K562 (cell line): ENCODE measurements at regions not wholly inside any gene's neighbourhood (a gene's known extent, or its start where the extent isn't known, plus 50 kb on each side); places are given as distances from the start of the nearest gene placed in this dataset.

Experiments
- ATAC-seq: fragments of 200-7000 bp; cut with Tn5 transposase; 3 replicates; pipeline ENCODE4 v1.9.1; 2020; ENCODE audit warnings: moderate library complexity
- BruUV-seq: library from RNA; stranded (reverse); fragments of 400-500 nt; replicated peaks from 2 replicates; lab custom pipeline; 2021; lab: Mats Ljungman, UMichigan
- CTCF ChIA-PET: fragments of 300-600 bp; formaldehyde crosslinking; extraction: SDS; loops from one replicate; lab custom pipeline; 2021; ENCODE audit warnings: low intra/inter-chr PET ratio; lab: Yijun Ruan, JAX
- POLR2A ChIA-PET: fragments of 300-600, 350-650 bp; sonication (Branson Sonifier 250); formaldehyde crosslinking; extraction: SDS; loops from one replicate; lab custom pipeline; 2021; ENCODE audit warnings: antibody characterized with exemption, inconsistent platforms; lab: Yijun Ruan, JAX
- DNase-seq, 4 experiments: peaks; one replicate each; pipeline versions ENCODE4 v3.0.0 to v3.0.0-alpha.2; 2011 to 2018; ENCODE audit warnings: low spot score in 3 of 4, mixed read lengths in 3 of 4; ENCODE audit errors: extremely low read depth in 1 of 4
- FAIRE-seq: peaks from 2 replicates; lab custom pipeline; 2011; peaks lifted over from hg19 to GRCh38; lab: Jason Lieb, UNC
- H2AFZ ChIP-seq: 2 replicates; pipeline ENCODE4 v1.6.0; 2011; ENCODE audit warnings: low read depth, low read length, control low read depth, inconsistent platforms
- H3K27ac ChIP-seq: fragments of 200-600 bp; 3 replicates; pipeline ENCODE4 v1.8.0; 2011; ENCODE audit warnings: low read depth, mild to moderate bottlenecking, control low read depth, inconsistent platforms, low read length, moderate library complexity, mixed read lengths; ENCODE audit errors: extremely low read depth
- H3K27me3 ChIP-seq, 2 experiments: fragments of 300-600 bp in 1 of 2; 2 replicates in 1 of 2; 3 replicates in 1 of 2; pipeline versions ENCODE4 v1.6.0 to v1.8.0; 2011; ENCODE audit warnings: inconsistent platforms in 2 of 2, low read length in 2 of 2, mild to moderate bottlenecking in 1 of 2, mixed read lengths in 1 of 2, moderate library complexity in 1 of 2; ENCODE audit not compliant: control insufficient read depth in 2 of 2, insufficient read depth in 2 of 2
- H3K36me3 ChIP-seq: fragments of 300-600 bp; 3 replicates; pipeline ENCODE4 v1.8.0; 2011; ENCODE audit warnings: mild to moderate bottlenecking, low read length, inconsistent platforms; ENCODE audit not compliant: control insufficient read depth, insufficient read depth
- H3K4me1 ChIP-seq, 2 experiments: fragments of 200-600 bp in 1 of 2; replicated peaks in 1 of 2; 2 replicates in 1 of 2; 3 replicates in 1 of 2; pipeline versions ENCODE4 v1.5.1 to v1.8.0; 2011; ENCODE audit warnings: inconsistent platforms in 2 of 2, low read length in 2 of 2, mild to moderate bottlenecking in 1 of 2, mixed read lengths in 1 of 2, moderate library complexity in 1 of 2; ENCODE audit not compliant: control insufficient read depth in 2 of 2, insufficient read depth in 2 of 2
- H3K4me2 ChIP-seq: 2 replicates; pipeline ENCODE4 v1.6.1; 2011; ENCODE audit warnings: low read length, control low read depth, inconsistent platforms, mixed read lengths; ENCODE audit not compliant: insufficient read depth
- H3K4me3 ChIP-seq: fragments of 200-600 bp; sonication (generic), shearing (Covaris generic); 2 replicates; pipeline ENCODE4 v1.5.1; 2016; ENCODE audit warnings: control low read depth, inconsistent platforms
- H3K79me2 ChIP-seq: fragments of 200-600 bp; 3 replicates; pipeline ENCODE4 v1.8.0; 2011; ENCODE audit warnings: low read length, inconsistent platforms; ENCODE audit not compliant: control insufficient read depth, insufficient read depth
- H3K9ac ChIP-seq, 2 experiments: 2 replicates each; pipeline versions ENCODE4 v1.6.0 to v1.6.1; 2011; ENCODE audit warnings: low read depth in 2 of 2, low read length in 2 of 2, control low read depth in 1 of 2, inconsistent platforms in 1 of 2, mild to moderate bottlenecking in 1 of 2, mixed read lengths in 1 of 2; ENCODE audit not compliant: insufficient read depth in 1 of 2
- H3K9me1 ChIP-seq: one replicate; pipeline ENCODE4 v1.6.0; 2011; ENCODE audit warnings: inconsistent platforms, mild to moderate bottlenecking, low read length, moderate library complexity; ENCODE audit not compliant: control insufficient read depth, insufficient read depth
- H3K9me3 ChIP-seq: replicated peaks from 2 replicates; pipeline ENCODE4 v1.5.1; 2011; ENCODE audit warnings: low read depth, low read length, inconsistent platforms; ENCODE audit not compliant: control insufficient read depth, insufficient read depth
- H4K20me1 ChIP-seq: replicated peaks from 2 replicates; pipeline ENCODE4 v1.6.1; 2011; ENCODE audit warnings: low read length, inconsistent platforms, mixed read lengths; ENCODE audit not compliant: control insufficient read depth, insufficient read depth
- CBFA2T3 ChIP-seq: fragments of 450-650 bp; IDR thresholded peaks from 2 replicates; pipeline ENCODE4 v1.6.1; 2017
- PML ChIP-seq: IDR thresholded peaks from 2 replicates; pipeline ENCODE4 v1.6.1; 2012; ENCODE audit warnings: low read length, inconsistent platforms
- RREB1 ChIP-seq: fragments of 250-450 bp; sonication (Bioruptor Pico); IDR thresholded peaks from 2 replicates; pipeline ENCODE4 v1.4.0; 2020
- YY1 ChIP-seq, 3 experiments: IDR thresholded peaks; 2 replicates each; pipeline ENCODE4 v1.6.1; 2011; ENCODE audit warnings: low read length in 2 of 3, mild to moderate bottlenecking in 2 of 3, moderate library complexity in 2 of 3, borderline replicate concordance in 1 of 3, control low read depth in 1 of 3, low read depth in 1 of 3; ENCODE audit not compliant: insufficient read depth in 3 of 3, insufficient replicate concordance in 2 of 3, control insufficient read depth in 1 of 3, insufficient read length in 1 of 3; ENCODE audit errors: extremely low read depth in 1 of 3
- in situ Hi-C: fragments of 300-500 bp; cut with MboI; formaldehyde crosslinking; loops from 4 replicates; pipeline ENCODE4 v1.15.0; 2018; ENCODE audit warnings: inconsistent platforms, mixed read lengths
- intact Hi-C: fragments of 100-400 bp; cut with micrococcal nuclease; formaldehyde crosslinking; loops from 2 replicates; pipeline ENCODE4 v1.14.2; 2022

DNA sequence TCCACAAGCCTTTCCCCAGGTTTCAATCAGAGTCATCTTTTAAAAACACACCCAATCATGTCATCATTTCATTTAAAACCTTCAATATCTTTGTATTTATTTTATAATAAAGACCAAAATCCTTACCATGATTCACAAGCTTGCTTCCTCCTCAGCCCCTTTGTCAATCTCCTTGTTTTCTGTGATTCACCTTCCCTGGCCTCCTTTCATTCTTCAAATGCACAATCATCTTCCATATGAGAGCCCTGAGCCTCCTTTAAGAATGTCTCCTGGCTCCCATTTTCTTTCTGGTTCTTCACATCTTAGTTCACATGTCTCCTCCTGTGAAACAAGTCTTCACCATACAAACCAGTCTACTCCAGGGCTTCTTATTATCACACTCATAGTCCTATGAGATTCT, 904.0 kb downstream of the SORCS3 start:
- ChIA-PET POLR2A (no interaction called here), CTCF (no interaction called here)
- H3K4me3 ChIP-seq, result no peak overlapping the region
- TF ChIP-seq CBFA2T3, result no peak
- TF ChIP-seq RREB1 (CRISPR knock-in tag), result no peak
- TF ChIP-seq PML, result no peak
- TF ChIP-seq YY1 (IDR thresholded peaks at IDR 0.05; ENCODE audit: borderline replicate concordance in 1 of 3, control insufficient read depth in 1 of 3, extremely low read depth in 1 of 3, insufficient read depth in 3 of 3, insufficient read length in 1 of 3, insufficient replicate concordance in 2 of 3, low read depth in 1 of 3, low read length in 2 of 3), result no peak
- no peaks in the 10 kb centered on the region for H3K79me2 ChIP-seq
- no TSS peak for BruUV-seq
- no peaks in the 10 kb centered on the region for H3K9me1 ChIP-seq
- ATAC-seq (no peak), FAIRE-seq (no peak), DNase-seq (no peak)
- no peaks in the 10 kb centered on the region for H3K27me3 ChIP-seq
- H3K27ac ChIP-seq, result no peak overlapping the region
- in situ Hi-C loops (no loop called here), intact Hi-C loops (no loop called here)
- H3K9ac ChIP-seq, result no peak overlapping the region
- no peak overlapping the region for H3K4me2 ChIP-seq
- no peaks in the 10 kb centered on the region for H3K36me3 ChIP-seq
- no peaks in the 10 kb centered on the region for H3K4me1 ChIP-seq
- no peaks in the 10 kb centered on the region for H3K9me3 ChIP-seq
- H4K20me1 ChIP-seq, result no peaks in the 10 kb centered on the region
- H2AFZ ChIP-seq, result no peak overlapping the region
